CD4-positive, alpha-beta T cell treated with Interferon gamma for 1 hour (primary cell): ENCODE measurements at regions not wholly inside any gene's neighbourhood (a gene's known extent, or its start where the extent isn't known, plus 50 kb on each side); places are given as distances from the start of the nearest gene placed in this dataset.
"Not testable (repeated sequence)": the region's sequence is repeated elsewhere in the genome, so short reads cannot be mapped to it uniquely, and the experiment has no call there.

Source experiments
- DNase-seq: peaks from one replicate; pipeline ENCODE4 v3.0.0-alpha.2; 2020

GRCh38 chr2:90238505-90239230 lies 1547.2 kb downstream of the RPIA start:
- DNase-seq, result not testable (repeated sequence)

- not testable (repeated sequence) for DNase-seq
Measured at GRCh38 chr2:90239769-90240168, 1548.3 kb downstream of the RPIA start.

GRCh38 chr2:90244902-90245765 lies 1553.7 kb downstream of the RPIA start:
- DNase-seq, result not testable (repeated sequence)

GRCh38 chr2:90248400-90248799 lies 1556.9 kb downstream of the RPIA start:
- not testable (repeated sequence) for DNase-seq

GRCh38 chr2:90250350-90250749 lies 1558.9 kb downstream of the RPIA start:
- not testable (repeated sequence) for DNase-seq

- DNase-seq, result not testable (repeated sequence)
Measured at GRCh38 chr2:90251576-90251975, 1560.1 kb downstream of the RPIA start.

- DNase-seq, result not testable (repeated sequence)
Measured at GRCh38 chr2:90253306-90253705, 1561.8 kb downstream of the RPIA start.

GRCh38 chr2:90266888-90267287 lies 1575.4 kb downstream of the RPIA start:
- DNase-seq, result not testable (repeated sequence)

GRCh38 chr2:90287751-90288150 lies 1596.3 kb downstream of the RPIA start:
- DNase-seq, result not testable (repeated sequence)

- DNase-seq, result not testable (repeated sequence)
Measured at GRCh38 chr2:90288396-90288795, 1596.9 kb downstream of the RPIA start.

GRCh38 chr2:90289291-90289980 lies 1598.0 kb downstream of the RPIA start:
- not testable (repeated sequence) for DNase-seq

GRCh38 chr2:90290701-90291100 lies 1599.2 kb downstream of the RPIA start:
- DNase-seq, result not testable (repeated sequence)

GRCh38 chr2:90291168-90291883 lies 1599.9 kb downstream of the RPIA start:
- not testable (repeated sequence) for DNase-seq

- DNase-seq, result not testable (repeated sequence)
Measured at GRCh38 chr2:90291934-90292333, 1600.5 kb downstream of the RPIA start.

- not testable (repeated sequence) for DNase-seq
Measured at GRCh38 chr2:90292451-90292850, 1601.0 kb downstream of the RPIA start.

GRCh38 chr2:90293224-90293623 lies 1601.8 kb downstream of the RPIA start:
- DNase-seq, result not testable (repeated sequence)

- DNase-seq, result not testable (repeated sequence)
Measured at GRCh38 chr2:90293806-90294205, 1602.3 kb downstream of the RPIA start.

GRCh38 chr2:90295036-90295750 lies 1603.7 kb downstream of the RPIA start:
- DNase-seq, result not testable (repeated sequence)

- DNase-seq, result not testable (repeated sequence)
Measured at GRCh38 chr2:90296484-90296777, 1605.0 kb downstream of the RPIA start.

GRCh38 chr2:90297701-90298100 lies 1606.2 kb downstream of the RPIA start:
- not testable (repeated sequence) for DNase-seq

GRCh38 chr2:90298126-90298755 lies 1606.8 kb downstream of the RPIA start:
- not testable (repeated sequence) for DNase-seq
